GM10248 (cell line): ENCODE measurements at regions not wholly inside any gene's neighbourhood (a gene's known extent, or its start where the extent isn't known, plus 50 kb on each side); places are given as distances from the start of the nearest gene placed in this dataset.

ENCODE experiments used
- CTCF ChIA-PET: fragments of 300-600 bp; sonication (Branson Sonifier 250); formaldehyde crosslinking; extraction: SDS; loops from one replicate; lab custom pipeline; 2021; ENCODE audit warnings: antibody characterized with exemption; lab: Yijun Ruan, JAX
- POLR2A ChIA-PET: fragments of 350-650 bp; sonication (Branson Sonifier 250); formaldehyde crosslinking; extraction: SDS; loops from one replicate; lab custom pipeline; 2020; ENCODE audit warnings: antibody characterized with exemption; lab: Yijun Ruan, JAX
- DNase-seq: peaks from one replicate; pipeline ENCODE4 v3.0.0; 2012; ENCODE audit errors: extremely low spot score
- CTCF ChIP-seq: IDR thresholded peaks from 2 replicates; pipeline ENCODE4 v1.5.1; 2012; ENCODE audit warnings: mild to moderate bottlenecking, low read depth; ENCODE audit errors: extremely low read depth, missing control alignments, control extremely low read depth

GRCh38 chr20:40861427-40862008, 167.1 kb upstream of the TOP1 start:
- POLR2A ChIA-PET: no interaction called here
- no peak for DNase-seq
- CTCF ChIA-PET: no interaction called here
- TF ChIP-seq CTCF: no peak

GRCh38 chr20:40863355-40863919, 165.2 kb upstream of the TOP1 start:
- POLR2A ChIA-PET: no interaction called here
- CTCF ChIA-PET: no interaction called here
- DNase-seq: no peak
- no peak for TF ChIP-seq CTCF

- CTCF ChIA-PET: no interaction called here
- no peak for DNase-seq
- POLR2A ChIA-PET: no interaction called here
- TF ChIP-seq CTCF: no peak
Observed at GRCh38 chr20:40864470-40864869, 164.2 kb upstream of the TOP1 start.

- no peak for DNase-seq
- TF ChIP-seq CTCF: no peak
- CTCF ChIA-PET: no interaction called here
- POLR2A ChIA-PET: no interaction called here
Observed at GRCh38 chr20:40865095-40865494, 163.5 kb upstream of the TOP1 start.

GRCh38 chr20:40866056-40866455, 162.6 kb upstream of the TOP1 start:
- ChIA-PET POLR2A (no interaction called here), CTCF (no interaction called here)
- TF ChIP-seq CTCF: no peak
- no peak for DNase-seq

GRCh38 chr20:40868551-40869217, 159.9 kb upstream of the TOP1 start:
- no peak for DNase-seq
- POLR2A ChIA-PET: no interaction called here
- no peak for TF ChIP-seq CTCF
- CTCF ChIA-PET: no interaction called here
